ENCODE measurements at regions not wholly inside any gene's neighbourhood (a gene's known extent, or its start where the extent isn't known, plus 50 kb on each side); places are given as distances from the start of the nearest gene placed in this dataset.
"Not testable (repeated sequence)": the region's sequence is repeated elsewhere in the genome, so short reads cannot be mapped to it uniquely, and the experiment has no call there.

GRCh38 chr4:114237997-114238396 is 258.6 kb upstream of the ARSJ start:
- H3K4me3 ChIP-seq (ENCODE audit: low read depth, low read length), result no peak overlapping the region
- TF ChIP-seq CTCF (IDR thresholded peaks at IDR 0.05; ENCODE audit: low read depth, low read length, missing control alignments), result no peak
- in situ Hi-C loops (cut with HindIII; ENCODE audit: low sequenced_read_pairs), result no loop called here
- no peak for DNase-seq (ENCODE audit: low read depth)

GRCh38 chr4:114249561-114249960 is 270.1 kb upstream of the ARSJ start:
- TF ChIP-seq CTCF (IDR thresholded peaks at IDR 0.05; ENCODE audit: low read depth, low read length, missing control alignments), result no peak
- no peak overlapping the region for H3K4me3 ChIP-seq (ENCODE audit: low read depth, low read length)
- no peak for DNase-seq (ENCODE audit: low read depth)
- in situ Hi-C loops (cut with HindIII; ENCODE audit: low sequenced_read_pairs), result no loop called here

GRCh38 chr4:114249976-114250375 is 270.5 kb upstream of the ARSJ start:
- no peak for TF ChIP-seq CTCF (IDR thresholded peaks at IDR 0.05; ENCODE audit: low read depth, low read length, missing control alignments)
- H3K4me3 ChIP-seq (ENCODE audit: low read depth, low read length), result no peak overlapping the region
- in situ Hi-C loops (cut with HindIII; ENCODE audit: low sequenced_read_pairs), result no loop called here
- no peak for DNase-seq (ENCODE audit: low read depth)

- in situ Hi-C loops (cut with HindIII; ENCODE audit: low sequenced_read_pairs), result no loop called here
- DNase-seq (ENCODE audit: low read depth), result no peak
Observed at GRCh38 chr4:114250439-114250891, 271.0 kb upstream of the ARSJ start.

GRCh38 chr4:114251020-114251419 is 271.6 kb upstream of the ARSJ start:
- no peak for DNase-seq (ENCODE audit: low read depth)
- no peak for TF ChIP-seq CTCF (IDR thresholded peaks at IDR 0.05; ENCODE audit: low read depth, low read length, missing control alignments)
- in situ Hi-C loops (cut with HindIII; ENCODE audit: low sequenced_read_pairs), result no loop called here
- H3K4me3 ChIP-seq (ENCODE audit: low read depth, low read length), result no peak overlapping the region

More at GRCh38 chr4:114250439-114250891, 271.0 kb upstream of the ARSJ start:
- TF ChIP-seq CTCF (IDR thresholded peaks at IDR 0.05; ENCODE audit: low read depth, low read length, missing control alignments), result no peak
- no peak overlapping the region for H3K4me3 ChIP-seq (ENCODE audit: low read depth, low read length)

- H3K4me3 ChIP-seq (ENCODE audit: low read depth, low read length), result no peak overlapping the region
- TF ChIP-seq CTCF (IDR thresholded peaks at IDR 0.05; ENCODE audit: low read depth, low read length, missing control alignments), result no peak
- in situ Hi-C loops (cut with HindIII; ENCODE audit: low sequenced_read_pairs), result no loop called here
- no peak for DNase-seq (ENCODE audit: low read depth)
Observed at GRCh38 chr4:114252499-114252898, 273.1 kb upstream of the ARSJ start.

- no peak overlapping the region for H3K4me3 ChIP-seq (ENCODE audit: low read depth, low read length)
- no peak for DNase-seq (ENCODE audit: low read depth)
- no peak for TF ChIP-seq CTCF (IDR thresholded peaks at IDR 0.05; ENCODE audit: low read depth, low read length, missing control alignments)
- in situ Hi-C loops (cut with HindIII; ENCODE audit: low sequenced_read_pairs), result no loop called here
Observed at GRCh38 chr4:114257501-114257900, 278.1 kb upstream of the ARSJ start.

GRCh38 chr4:114262421-114262820 is 283.0 kb upstream of the ARSJ start:
- H3K4me3 ChIP-seq (ENCODE audit: low read depth, low read length); in situ Hi-C loops (cut with HindIII; ENCODE audit: low sequenced_read_pairs); DNase-seq (ENCODE audit: low read depth): not testable (repeated sequence)

Measured in astrocyte of the cerebellum (primary cell).